Adrenal gland (tissue), 9 donors: ENCODE measurements at regions not wholly inside any gene's neighbourhood (a gene's known extent, or its start where the extent isn't known, plus 50 kb on each side); places are given as distances from the start of the nearest gene placed in this dataset.

ENCODE experiments used
- DNase-seq, 7 donors: peaks; one replicate each; pipeline ENCODE4 v3.0.0-alpha.2; 2019 to 2020
- H3K27ac ChIP-seq, 5 donors: fragments of 200-600 bp; sonication (generic) in 4 of 5; 1 replicate in 3 of 5; 2 replicates in 2 of 5; pipeline versions ENCODE4 v1.5.1 to v1.8.0; 2016 to 2020; ENCODE audit warnings: mild to moderate bottlenecking in 1 of 5
- H3K27me3 ChIP-seq: fragments of 200-600 bp; 2 replicates; pipeline ENCODE4 v1.8.0; 2021
- H3K36me3 ChIP-seq, 2 donors: fragments of 200-600 bp; replicated peaks in 1 of 2; 1 replicate in 1 of 2; 2 replicates in 1 of 2; pipeline versions ENCODE4 v1.5.1 to v1.8.0; 2018 to 2022
- H3K4me1 ChIP-seq, 2 donors: fragments of 200-600 bp; replicated peaks in 1 of 2; 1 replicate in 1 of 2; 2 replicates in 1 of 2; pipeline versions ENCODE4 v1.5.1 to v1.8.0; 2018 to 2021
- H3K4me3 ChIP-seq, 4 donors: fragments of 200-600 bp; sonication (generic) in 3 of 4; one replicate each; pipeline ENCODE4 v1.5.1; 2016 to 2018
- H3K9me3 ChIP-seq, 3 donors: fragments of 200-600 bp; sonication (generic) in 1 of 3; replicated peaks in 1 of 3; 1 replicate in 2 of 3; 2 replicates in 1 of 3; pipeline versions ENCODE4 v1.5.1 to v1.8.0; 2016 to 2021
- CTCF ChIP-seq, 6 experiments: fragments of 450-650 bp in 4 of 6; fragments of 200-600 bp in 2 of 6; sonication (generic) in 1 of 6; IDR thresholded peaks; 1 replicate in 5 of 6; 2 replicates in 1 of 6; pipeline versions ENCODE4 v1.5.1 to v1.8.0; 2016 to 2021; ENCODE audit warnings: antibody characterized with exemption in 6 of 6, mild to moderate bottlenecking in 2 of 6, moderate library complexity in 1 of 6
- POLR2A ChIP-seq, 2 donors: fragments of 450-650 bp; IDR thresholded peaks; one replicate each; pipeline ENCODE4 v1.6.1; 2017; ENCODE audit warnings: antibody characterized with exemption in 2 of 2, mild to moderate bottlenecking in 2 of 2, moderate library complexity in 1 of 2
- WGBS, 4 donors: extraction: QIAGEN DNeasy Blood & Tissue Kit in 2 of 4; methylation state at CpG; one replicate each; pipeline versions ENCODE4 v1.1.5 to v1.1.7; 2013 to 2017; 5-methylcytosine and 5-hydroxymethylcytosine counted together
- intact Hi-C, 2 donors: fragments of 100-400 bp; cut with DNase I; formaldehyde crosslinking; loops; one replicate each; pipeline versions ENCODE4 v1.14.1 to v1.15.0; 2022 to 2023
- donor health status: healthy with polysubstance abuse.
- donor health status: Bipolar disorder and iron deficiency.
- donor health status: DM: yes; HTN: yes; CAD: no.
- donor health status: DM: no; HTN: no; CAD: no.
- donor health status: DM: no; HTN: no; CAD: no.

GRCh38 chr3:113142476-113142875, 68.9 kb upstream of the BOC start:
- H3K27me3 ChIP-seq, result no peaks in the 10 kb centered on the region
- H3K4me1 ChIP-seq, result no peaks in the 10 kb centered on the region
- no peak for DNase-seq
- H3K9me3 ChIP-seq, result no peaks in the 10 kb centered on the region
- H3K27ac ChIP-seq, result no peak overlapping the region
- no peaks in the 10 kb centered on the region for H3K36me3 ChIP-seq
- no peak overlapping the region for H3K4me3 ChIP-seq
- intact Hi-C loops, result loop anchor here in 1 of 2 donors (5.0 kb wide), 1 partner anchor 140 kb away; no protein-coding TSS in a partner anchor
- TF ChIP-seq POLR2A (IDR thresholded peaks at IDR 0.05), result no peak
- no peak for TF ChIP-seq CTCF (IDR thresholded peaks at IDR 0.05)

DNA sequence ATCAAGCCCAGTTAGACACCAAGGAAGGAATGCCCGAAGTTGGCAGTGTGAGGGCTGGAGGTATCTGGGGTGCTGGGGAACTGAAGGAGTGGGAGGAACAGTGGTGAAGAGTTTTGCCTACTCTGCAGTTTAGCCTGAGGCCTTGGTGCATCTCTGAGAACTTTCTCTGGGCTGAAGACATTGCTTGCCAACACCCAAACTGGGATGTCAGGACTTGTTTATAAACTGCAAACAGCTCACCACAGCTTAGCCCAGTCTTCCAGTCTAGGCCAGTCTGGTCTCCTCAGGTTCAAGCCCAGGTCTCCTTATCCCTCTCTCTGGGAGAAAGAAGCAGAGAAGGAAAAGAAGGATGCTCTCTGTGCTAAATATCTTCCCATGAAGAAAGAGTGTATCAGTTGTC, 68.0 kb upstream of the BOC start:
- intact Hi-C loops, result loop anchor here in 1 of 2 donors (5.0 kb wide), 1 partner anchor 139 kb away; no protein-coding TSS in a partner anchor
- no peak for DNase-seq
- 65 to 86% (median 81%) methylated on average over 1 of the region's 1 CpG for WGBS, 4 donors

DNA sequence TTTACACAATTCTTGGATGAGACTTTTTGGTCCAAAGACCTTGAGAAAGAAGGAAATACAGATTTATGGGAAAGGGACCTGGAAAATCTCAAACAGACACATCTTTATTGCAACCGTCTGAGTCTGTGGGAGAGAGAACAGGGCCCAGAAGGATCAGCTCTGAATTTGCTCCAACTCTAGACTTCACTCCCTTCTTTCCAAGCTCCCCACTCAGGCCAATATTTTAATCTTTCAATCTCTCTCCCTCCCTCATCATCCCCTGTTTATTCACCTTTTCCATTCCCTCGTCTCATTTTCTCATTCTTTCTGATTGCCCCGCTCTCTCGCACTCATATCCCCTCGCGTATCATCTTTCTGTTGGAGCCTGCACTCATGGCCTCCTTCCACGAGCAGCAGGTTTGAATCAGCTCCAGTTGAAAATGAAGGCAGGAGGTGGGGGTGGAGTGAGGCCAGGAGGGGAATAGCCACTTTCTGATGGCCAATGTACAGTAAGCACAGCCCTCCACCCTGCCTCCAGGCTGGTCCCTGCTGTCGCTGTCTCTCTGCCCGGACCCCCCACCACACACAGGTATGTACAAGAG, 63.6 kb upstream of the BOC start:
- no peak overlapping the region for H3K4me3 ChIP-seq
- no peak overlapping the region for H3K27ac ChIP-seq
- no peaks in the 10 kb centered on the region for H3K27me3 ChIP-seq
- peaks cover 0 to 14% of the 10 kb centered on the region in 2 donors for H3K4me1 ChIP-seq
- TF ChIP-seq CTCF (IDR thresholded peaks at IDR 0.05) (no peak), POLR2A (IDR thresholded peaks at IDR 0.05) (no peak)
- no peak for DNase-seq
- H3K36me3 ChIP-seq, result no peaks in the 10 kb centered on the region
- no peaks in the 10 kb centered on the region for H3K9me3 ChIP-seq
- intact Hi-C loops, result no loop called here
- 74 to 76% (median 75%) methylated on average over 9 of the region's 9 CpGs for WGBS, 4 donors

More for the DNA sequence above, 68.0 kb upstream of the BOC start:
- Histone ChIP-seq H3K9me3 (no peaks in the 10 kb centered on the region), H3K4me1 (no peaks in the 10 kb centered on the region), H3K27ac (no peak overlapping the region), H3K27me3 (no peaks in the 10 kb centered on the region), H3K4me3 (no peak overlapping the region), H3K36me3 (no peaks in the 10 kb centered on the region)
- TF ChIP-seq POLR2A (IDR thresholded peaks at IDR 0.05) (no peak), CTCF (IDR thresholded peaks at IDR 0.05) (no peak)

DNA sequence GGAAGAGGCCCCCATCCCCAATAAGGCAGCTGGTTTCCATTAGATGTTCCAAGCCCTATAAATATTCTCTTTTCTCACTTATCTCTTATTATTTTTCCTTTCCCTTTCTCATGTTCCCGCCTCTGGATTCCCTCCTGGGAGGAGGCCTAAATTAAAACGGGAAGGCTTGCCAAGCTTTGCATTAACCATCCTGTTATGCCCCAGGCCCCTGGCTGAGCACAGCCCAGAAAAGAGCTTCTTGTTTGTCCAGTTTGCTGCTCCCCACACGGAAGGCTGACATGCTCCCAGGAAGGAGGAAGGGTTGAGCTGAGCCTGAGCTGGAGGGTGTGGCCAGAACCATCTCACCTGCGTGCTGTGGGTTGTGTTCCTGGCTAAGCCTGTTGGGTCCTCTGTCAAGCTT, 63.1 kb upstream of the BOC start:
- no peaks in the 10 kb centered on the region for H3K9me3 ChIP-seq
- WGBS, 4 donors, result 31 to 70% (median 44%) methylated on average over 3 to 4 of the region's 4 CpGs
- intact Hi-C loops, result no loop called here
- H3K27me3 ChIP-seq, result no peaks in the 10 kb centered on the region
- peaks cover 0 to 14% of the 10 kb centered on the region in 2 donors for H3K4me1 ChIP-seq
- DNase-seq, result no peak
- TF ChIP-seq POLR2A (IDR thresholded peaks at IDR 0.05), result no peak
- TF ChIP-seq CTCF (IDR thresholded peaks at IDR 0.05), result no peak
- no peak overlapping the region for H3K4me3 ChIP-seq
- peak overlapping the region in 1 of 5 donors; percentile 50 for H3K27ac ChIP-seq
- H3K36me3 ChIP-seq, result no peaks in the 10 kb centered on the region
